Esophagus (tissue), 2 donors: ENCODE measurements at regions not wholly inside any gene's neighbourhood (a gene's known extent, or its start where the extent isn't known, plus 50 kb on each side); places are given as distances from the start of the nearest gene placed in this dataset.

Source experiments
- H3K27ac ChIP-seq, 2 donors: one replicate each; pipeline ENCODE4 v1.5.1; 2013; ENCODE audit warnings: low read depth in 2 of 2, mild to moderate bottlenecking in 2 of 2, inconsistent platforms in 1 of 2, low read length in 1 of 2, moderate library complexity in 1 of 2
- H3K27me3 ChIP-seq, 2 donors: one replicate each; pipeline ENCODE4 v1.6.1; 2013; ENCODE audit warnings: low read length in 2 of 2, control low read depth in 1 of 2, mild to moderate bottlenecking in 1 of 2; ENCODE audit not compliant: insufficient read depth in 2 of 2, control insufficient read depth in 1 of 2
- H3K36me3 ChIP-seq, 2 donors: one replicate each; pipeline ENCODE4 v1.6.1; 2013; ENCODE audit warnings: low read length in 1 of 2; ENCODE audit not compliant: control insufficient read depth in 2 of 2, insufficient read depth in 2 of 2
- H3K4me1 ChIP-seq, 2 donors: one replicate each; pipeline ENCODE4 v1.6.1; 2013; ENCODE audit warnings: low read length in 1 of 2; ENCODE audit not compliant: control insufficient read depth in 2 of 2, insufficient read depth in 2 of 2
- H3K4me3 ChIP-seq, 2 donors: one replicate each; pipeline ENCODE4 v1.5.1; 2013; ENCODE audit warnings: low read length in 2 of 2, mild to moderate bottlenecking in 2 of 2, low read depth in 1 of 2, moderate library complexity in 1 of 2
- H3K9me3 ChIP-seq, 2 donors: one replicate each; pipeline ENCODE4 v1.6.1; 2013; ENCODE audit warnings: mild to moderate bottlenecking in 2 of 2, low read depth in 1 of 2, low read length in 1 of 2, moderate library complexity in 1 of 2; ENCODE audit not compliant: control insufficient read depth in 2 of 2, insufficient read depth in 1 of 2
- WGBS, 2 donors: extraction: QIAGEN DNeasy Blood & Tissue Kit; methylation state at CpG; one replicate each; pipeline ENCODE4 v1.1.7; 2013; 5-methylcytosine and 5-hydroxymethylcytosine counted together
- donor health status: healthy with polysubstance abuse.
- donor health status: Bipolar disorder and iron deficiency.

- Histone ChIP-seq H3K36me3 (no peaks in the 10 kb centered on the region), H3K9me3 (peaks cover 0 to 2% of the 10 kb centered on the region in 2 donors), H3K27ac (no peak overlapping the region), H3K27me3 (no peaks in the 10 kb centered on the region), H3K4me1 (peaks cover 0 to 7% of the 10 kb centered on the region in 2 donors), H3K4me3 (no peak overlapping the region)
- WGBS, 2 donors = 94 to 95% methylated on average over 1 of the region's 1 CpG
Measured at GRCh38 chr11:110773442-110773841, 61.2 kb upstream of the ARHGAP20 start.

GRCh38 chr11:110772863-110773262 lies 60.6 kb upstream of the ARHGAP20 start:
- 81 to 84% methylated on average over 3 of the region's 3 CpGs for whole genome bisulfite sequencing, 2 donors
- Histone ChIP-seq H3K4me3 (no peak overlapping the region), H3K4me1 (peaks cover 0 to 5% of the 10 kb centered on the region in 2 donors), H3K36me3 (no peaks in the 10 kb centered on the region), H3K9me3 (peaks cover 0 to 2% of the 10 kb centered on the region in 2 donors), H3K27me3 (no peaks in the 10 kb centered on the region), H3K27ac (no peak overlapping the region)

GRCh38 chr11:110766316-110766715 lies 54.1 kb upstream of the ARHGAP20 start:
- no peaks in the 10 kb centered on the region for H3K36me3 ChIP-seq
- H3K9me3 ChIP-seq = no peaks in the 10 kb centered on the region
- H3K4me3 ChIP-seq = no peak overlapping the region
- no peaks in the 10 kb centered on the region for H3K27me3 ChIP-seq
- WGBS, 2 donors = 51 to 63% methylated on average over 1 of the region's 1 CpG
- H3K4me1 ChIP-seq = no peaks in the 10 kb centered on the region
- H3K27ac ChIP-seq = no peak overlapping the region

- 82 to 93% methylated on average over 1 of the region's 1 CpG for WGBS, 2 donors
- H3K9me3 ChIP-seq = no peaks in the 10 kb centered on the region
Measured at GRCh38 chr11:110764485-110764884, 52.2 kb upstream of the ARHGAP20 start.

GRCh38 chr11:110763249-110764011 lies 51.2 kb upstream of the ARHGAP20 start:
- 35 to 36% methylated on average over 2 of the region's 2 CpGs for WGBS, 2 donors
- H3K4me1 ChIP-seq = no peaks in the 10 kb centered on the region
- H3K27me3 ChIP-seq = no peaks in the 10 kb centered on the region
- H3K4me3 ChIP-seq = no peak overlapping the region
- no peaks in the 10 kb centered on the region for H3K36me3 ChIP-seq
- H3K9me3 ChIP-seq = no peaks in the 10 kb centered on the region
- no peak overlapping the region for H3K27ac ChIP-seq

More at GRCh38 chr11:110764485-110764884, 52.2 kb upstream of the ARHGAP20 start:
- no peaks in the 10 kb centered on the region for H3K4me1 ChIP-seq
- H3K36me3 ChIP-seq = no peaks in the 10 kb centered on the region
- no peaks in the 10 kb centered on the region for H3K27me3 ChIP-seq
- no peak overlapping the region for H3K4me3 ChIP-seq
- no peak overlapping the region for H3K27ac ChIP-seq

- Histone ChIP-seq H3K4me1 (no peaks in the 10 kb centered on the region), H3K9me3 (no peaks in the 10 kb centered on the region), H3K27ac (no peak overlapping the region), H3K27me3 (no peaks in the 10 kb centered on the region), H3K36me3 (no peaks in the 10 kb centered on the region), H3K4me3 (no peak overlapping the region)
- 60 to 67% methylated on average over 2 of the region's 2 CpGs for WGBS, 2 donors
Measured at GRCh38 chr11:110762590-110762989, 50.4 kb upstream of the ARHGAP20 start.
